CD4-positive, alpha-beta T cell treated with Interleukin-1 beta for 1 hour (primary cell): ENCODE measurements at regions not wholly inside any gene's neighbourhood (a gene's known extent, or its start where the extent isn't known, plus 50 kb on each side); places are given as distances from the start of the nearest gene placed in this dataset.
"Not testable (repeated sequence)": the region's sequence is repeated elsewhere in the genome, so short reads cannot be mapped to it uniquely, and the experiment has no call there.

Source experiments
- DNase-seq, 2 donors: peaks; one replicate each; pipeline ENCODE4 v3.0.0-alpha.2; 2020 to 2022

DNA sequence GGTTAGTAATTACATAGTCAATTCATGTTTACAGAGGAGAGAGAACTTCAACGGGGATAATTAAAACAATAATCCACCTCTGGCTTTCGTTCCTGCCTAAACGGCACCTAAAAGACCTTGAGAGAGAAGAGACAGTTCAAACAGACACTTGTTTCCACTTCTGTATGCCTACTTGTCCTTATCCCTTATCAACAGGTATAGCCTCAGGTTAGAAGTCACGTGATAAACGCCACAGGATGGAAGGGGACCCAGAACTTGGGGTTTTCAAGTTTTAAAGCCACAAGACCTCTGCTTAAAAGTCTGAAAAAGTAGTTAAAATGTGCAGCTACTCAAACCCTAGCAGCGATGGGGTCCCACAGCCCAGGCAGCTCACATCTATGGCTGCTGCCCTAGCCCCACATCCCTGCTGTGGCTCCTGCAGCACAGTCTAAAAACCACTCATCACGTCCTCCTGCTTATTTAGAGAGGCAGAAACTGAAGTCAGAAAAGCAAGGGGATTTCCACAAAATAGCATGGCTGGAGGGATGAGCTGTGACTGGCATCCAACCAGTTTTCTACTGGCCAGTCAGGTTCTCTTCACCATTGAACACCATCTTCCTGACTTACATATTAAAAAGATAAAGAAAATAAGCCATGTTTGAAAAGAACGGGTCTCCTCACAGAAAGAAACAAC, 51.2 kb upstream of the SEC16B start:
- DNase-seq: no peak

- DNase-seq: no peak
Observed at GRCh38 chr1:178021950-178022349, 52.1 kb upstream of the SEC16B start.

- DNase-seq: no peak
Observed at GRCh38 chr1:178023181-178023618, 53.3 kb upstream of the SEC16B start.

GRCh38 chr1:178024504-178024903, 54.6 kb upstream of the SEC16B start:
- DNase-seq: no peak

- DNase-seq: no peak
Observed at GRCh38 chr1:178025613-178026356, 55.9 kb upstream of the SEC16B start.

GRCh38 chr1:178028841-178029481, 59.1 kb upstream of the SEC16B start:
- no peak for DNase-seq

DNA sequence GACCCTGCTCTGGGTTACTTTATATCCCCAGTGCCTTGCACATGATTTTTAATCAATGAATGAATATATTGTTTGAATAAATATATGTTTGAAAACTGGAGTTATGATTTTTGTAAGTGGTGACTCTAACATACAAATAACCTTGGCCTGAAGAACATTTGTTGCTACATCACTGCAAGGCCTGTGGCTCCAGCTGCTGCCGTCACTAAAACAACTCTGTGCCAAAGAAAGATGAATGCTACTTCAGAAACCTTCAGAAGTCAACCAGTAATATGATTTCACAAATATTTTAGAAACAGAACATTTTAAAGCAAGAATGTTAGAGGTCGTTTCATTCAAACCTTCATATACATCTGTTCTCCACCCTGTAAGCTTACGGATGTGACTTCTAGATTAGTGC, 60.6 kb upstream of the SEC16B start:
- no peak for DNase-seq

GRCh38 chr1:178031856-178032320, 62.0 kb upstream of the RASAL2 start:
- peak in 1 of 2 donors; percentile 37 for DNase-seq

DNA sequence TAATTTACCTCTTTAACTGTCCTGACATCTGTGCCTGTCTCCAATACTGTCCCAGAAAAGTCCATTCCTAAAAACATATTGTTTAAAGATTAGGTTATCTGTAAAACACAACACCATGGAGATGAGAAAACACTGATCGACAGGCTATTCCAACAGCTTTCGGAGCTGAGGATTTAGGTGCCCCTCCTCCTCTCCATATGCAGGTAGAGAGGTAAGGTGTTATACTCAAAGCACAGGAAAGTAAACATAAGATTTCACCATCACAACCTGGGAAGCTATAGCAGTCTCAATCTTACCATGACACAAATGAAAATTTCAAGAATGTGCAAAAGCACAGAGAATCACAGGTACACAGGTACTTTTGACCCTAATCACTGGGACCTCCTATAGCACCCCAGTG, 60.9 kb upstream of the RASAL2 start:
- no peak for DNase-seq

DNA sequence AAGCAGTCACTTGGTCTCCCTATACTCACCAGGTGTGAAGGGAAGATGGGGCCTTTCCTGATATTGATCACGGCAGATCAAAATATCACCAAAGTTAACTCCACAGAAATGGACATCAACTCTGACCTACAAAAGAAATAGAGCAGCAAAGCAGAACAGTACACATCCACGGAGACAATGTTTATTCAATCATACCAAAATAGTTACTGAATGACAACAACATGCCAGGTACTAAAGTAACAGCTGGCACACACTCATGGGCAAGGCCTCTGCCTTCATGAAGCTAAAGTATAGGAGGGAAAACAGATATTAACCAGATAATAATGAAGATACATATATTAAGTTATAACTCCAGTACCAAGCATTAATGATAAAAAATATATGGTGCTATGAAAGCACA, 59.2 kb upstream of the RASAL2 start:
- no peak for DNase-seq

GRCh38 chr1:178036090-178036489, 57.8 kb upstream of the RASAL2 start:
- DNase-seq: no peak

DNA sequence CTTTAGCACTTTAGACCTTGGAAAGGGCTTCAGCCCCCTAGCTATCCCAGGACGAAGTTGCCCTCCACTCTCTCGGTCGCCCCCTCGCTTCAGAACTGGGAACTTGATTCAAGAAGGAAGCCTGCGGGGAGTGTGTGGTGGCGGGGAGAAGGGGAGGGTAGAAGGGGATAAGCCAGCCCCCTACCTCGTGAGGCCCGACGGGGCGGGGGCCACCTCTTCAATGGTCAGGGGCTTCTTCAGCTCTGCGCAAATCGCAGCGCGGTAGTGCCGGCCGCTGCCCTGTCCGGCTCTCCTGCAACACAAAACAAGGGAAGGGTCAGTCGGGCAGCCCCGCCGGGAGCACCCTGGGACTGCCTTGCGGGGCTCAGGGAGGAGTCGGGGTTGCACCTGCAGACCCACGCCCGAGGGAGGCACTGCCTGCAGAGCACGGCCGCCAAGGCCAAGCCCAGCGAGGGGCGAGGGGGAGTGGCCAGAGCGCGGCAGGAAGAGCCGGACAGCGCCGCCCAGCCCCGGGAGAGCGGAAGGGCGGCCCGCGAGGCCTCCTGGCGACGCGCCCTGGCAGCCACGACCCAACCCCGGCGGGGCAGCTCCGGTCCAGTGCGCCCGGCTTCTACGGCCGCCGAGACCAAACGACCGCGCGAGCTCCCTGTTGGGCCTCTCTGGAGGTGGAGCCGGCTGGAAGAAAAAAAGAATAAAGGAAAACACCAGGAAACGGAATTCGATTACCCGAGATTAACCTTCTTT, 56.2 kb upstream of the RASAL2 start:
- DNase-seq: peak in 1 of 2 donors; percentile 36

DNA sequence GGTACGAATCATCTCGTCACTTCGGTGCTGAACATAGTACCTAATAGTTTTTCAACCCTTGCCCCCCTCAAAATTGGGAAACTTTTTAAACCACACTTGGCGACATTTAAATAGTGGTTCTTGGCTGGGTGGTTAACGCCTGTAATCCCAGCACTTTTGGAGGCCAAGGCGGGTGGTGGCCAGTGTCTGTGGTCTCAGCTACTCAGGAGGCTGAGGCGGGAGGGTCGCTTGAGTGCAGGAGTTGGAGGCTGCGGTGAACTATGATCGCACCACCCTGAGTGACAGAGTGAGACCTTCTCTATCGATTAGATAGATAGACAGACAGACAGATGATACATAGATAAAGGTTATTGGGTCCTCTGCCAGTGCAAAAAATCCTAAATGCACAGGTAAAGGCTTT, 55.5 kb upstream of the RASAL2 start:
- no peak for DNase-seq

DNA sequence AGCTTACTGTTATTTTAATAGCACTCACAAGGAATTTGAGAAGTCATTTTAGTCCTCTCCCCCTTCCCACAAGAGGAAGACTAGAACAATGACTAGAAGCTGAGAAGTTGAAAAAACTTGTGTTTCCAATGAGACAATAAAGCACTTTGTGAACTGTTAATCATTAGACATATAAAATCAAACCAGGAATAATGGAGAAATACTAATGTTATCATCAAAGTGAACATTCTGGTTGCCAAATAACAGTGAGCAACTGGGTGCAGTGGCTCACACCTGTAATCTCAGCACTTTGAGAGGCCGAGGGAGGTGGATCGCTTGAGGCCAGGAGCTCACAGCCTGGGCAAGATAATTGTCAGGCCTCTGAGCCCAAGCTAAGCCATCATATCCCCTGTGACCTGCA, 54.0 kb upstream of the RASAL2 start:
- no peak for DNase-seq

DNA sequence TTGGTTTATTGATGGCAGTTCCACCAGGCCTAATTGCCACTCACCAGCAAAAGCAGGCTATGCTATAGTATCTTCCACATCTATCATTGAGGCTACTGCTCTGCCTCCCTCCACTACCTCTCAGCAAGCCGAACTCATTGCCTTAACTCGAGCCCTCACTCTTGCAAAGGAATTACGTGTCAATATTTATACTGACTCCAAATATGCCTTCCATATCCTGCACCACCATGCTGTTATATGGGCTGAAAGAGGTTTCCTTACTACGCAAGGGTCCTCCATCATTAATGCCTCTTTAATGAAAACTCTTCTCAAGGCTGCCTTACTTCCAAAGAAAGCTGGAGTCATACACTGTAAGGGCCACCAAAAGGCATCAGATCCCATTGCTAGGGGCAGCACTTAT, 50.0 kb upstream of the RASAL2 start:
- DNase-seq: not testable (repeated sequence)
